Tibial nerve (tissue), 4 donors: ENCODE measurements at regions not wholly inside any gene's neighbourhood (a gene's known extent, or its start where the extent isn't known, plus 50 kb on each side); places are given as distances from the start of the nearest gene placed in this dataset.

ENCODE experiments used
- DNase-seq, 2 donors: peaks; one replicate each; pipeline ENCODE4 v3.0.0-alpha.2; 2019; ENCODE audit warnings: low spot score in 2 of 2
- H3K27ac ChIP-seq, 4 donors: fragments of 200-600 bp; sonication (generic) in 3 of 4; one replicate each; pipeline ENCODE4 v1.5.1; 2017 to 2019; ENCODE audit warnings: mild to moderate bottlenecking in 1 of 4
- H3K27me3 ChIP-seq, 2 donors: fragments of 200-600 bp; sonication (generic) in 1 of 2; one replicate each; pipeline versions ENCODE4 v1.5.1 to v1.6.0; 2017 to 2019
- H3K36me3 ChIP-seq, 3 donors: fragments of 200-600 bp; sonication (generic); one replicate each; pipeline ENCODE4 v1.5.1; 2018 to 2019
- H3K4me1 ChIP-seq, 4 donors: fragments of 200-600 bp; sonication (generic) in 3 of 4; one replicate each; pipeline ENCODE4 v1.5.1; 2017 to 2019
- H3K4me3 ChIP-seq, 4 donors: fragments of 200-600 bp; sonication (generic) in 3 of 4; one replicate each; pipeline ENCODE4 v1.5.1; 2017 to 2019; ENCODE audit warnings: mild to moderate bottlenecking in 1 of 4, moderate library complexity in 1 of 4
- H3K9me3 ChIP-seq, 4 donors: fragments of 200-600 bp; sonication (generic) in 3 of 4; one replicate each; pipeline ENCODE4 v1.5.1; 2017 to 2019
- CTCF ChIP-seq, 5 experiments: fragments of 200-600 bp in 3 of 5; fragments of 450-650 bp in 2 of 5; sonication (generic) in 3 of 5; IDR thresholded peaks; one replicate each; pipeline ENCODE4 v1.5.1; 2016 to 2019; ENCODE audit warnings: antibody characterized with exemption in 5 of 5, mild to moderate bottlenecking in 3 of 5, moderate library complexity in 2 of 5
- EP300 ChIP-seq, 2 donors: sonication (generic); formaldehyde crosslinking; IDR thresholded peaks; one replicate each; pipeline ENCODE4 v1.6.1; 2017; ENCODE audit warnings: antibody characterized with exemption in 2 of 2, mild to moderate bottlenecking in 1 of 2
- POLR2A ChIP-seq, 2 donors: fragments of 450-650 bp; IDR thresholded peaks; one replicate each; pipeline ENCODE4 v1.6.1; 2017; ENCODE audit warnings: antibody characterized with exemption in 2 of 2, mild to moderate bottlenecking in 2 of 2, moderate library complexity in 2 of 2
- WGBS, 2 donors: methylation state at CpG; one replicate each; pipeline ENCODE4 v1.1.5; 2018; 5-methylcytosine and 5-hydroxymethylcytosine counted together

GRCh38 chr15:55110446-55110845, 86.3 kb downstream of the RSL24D1 start:
- no peak overlapping the region for H3K4me3 ChIP-seq
- H3K27ac ChIP-seq, result no peak overlapping the region
- H3K36me3 ChIP-seq, result no peaks in the 10 kb centered on the region
- no peaks in the 10 kb centered on the region for H3K27me3 ChIP-seq
- WGBS, 2 donors, result 26 to 31% methylated on average over 3 of the region's 3 CpGs
- no peaks in the 10 kb centered on the region for H3K9me3 ChIP-seq
- no peak for DNase-seq
- H3K4me1 ChIP-seq, result no peaks in the 10 kb centered on the region
- TF ChIP-seq POLR2A (IDR thresholded peaks at IDR 0.05), result no peak
- no peak for TF ChIP-seq EP300 (IDR thresholded peaks at IDR 0.05)
- TF ChIP-seq CTCF (IDR thresholded peaks at IDR 0.05), result no peak

- Histone ChIP-seq H3K9me3 (no peaks in the 10 kb centered on the region), H3K36me3 (no peaks in the 10 kb centered on the region), H3K27ac (no peak overlapping the region), H3K4me3 (no peak overlapping the region), H3K4me1 (no peaks in the 10 kb centered on the region), H3K27me3 (no peaks in the 10 kb centered on the region)
- WGBS, 2 donors, result 18 to 20% methylated on average over 9 of the region's 9 CpGs
- DNase-seq, result peak; percentile 34 to 51
- no peak for TF ChIP-seq EP300 (IDR thresholded peaks at IDR 0.05)
- peak; percentile 13 to 61 (median 39) for TF ChIP-seq CTCF (IDR thresholded peaks at IDR 0.05)
Observed at GRCh38 chr15:55108858-55109518, 87.8 kb downstream of the RSL24D1 start.

- Histone ChIP-seq H3K4me3 (no peak overlapping the region), H3K9me3 (no peaks in the 10 kb centered on the region), H3K27ac (no peak overlapping the region), H3K27me3 (no peaks in the 10 kb centered on the region), H3K36me3 (no peaks in the 10 kb centered on the region), H3K4me1 (no peaks in the 10 kb centered on the region)
- DNase-seq, result no peak
- TF ChIP-seq EP300 (IDR thresholded peaks at IDR 0.05), result no peak
- 55 to 59% methylated on average over 5 of the region's 5 CpGs for WGBS, 2 donors
Observed at GRCh38 chr15:55108448-55108847, 88.3 kb downstream of the RSL24D1 start.

DNA sequence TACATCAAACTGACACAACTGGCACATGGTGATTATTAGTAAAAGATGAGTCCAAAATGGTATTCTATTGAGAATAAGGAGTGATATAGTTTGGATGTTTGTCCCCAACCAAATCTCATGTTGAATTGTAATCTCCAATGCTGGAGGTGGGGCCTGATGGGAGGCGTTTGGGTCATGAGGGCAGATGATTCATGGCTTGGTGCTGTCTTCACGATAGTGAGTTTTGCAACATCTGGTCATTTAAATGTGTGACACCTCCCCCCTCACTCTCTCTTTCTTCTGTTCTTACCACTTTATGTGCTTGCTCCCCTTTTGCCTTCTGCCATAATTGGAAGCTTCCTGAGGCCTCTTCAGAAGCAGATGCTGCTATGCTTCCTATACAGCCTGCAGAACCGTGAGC, 90.6 kb downstream of the RSL24D1 start:
- H3K27ac ChIP-seq, result no peak overlapping the region
- 84 to 90% methylated on average over 3 of the region's 3 CpGs for WGBS, 2 donors
- H3K36me3 ChIP-seq, result no peaks in the 10 kb centered on the region
- no peaks in the 10 kb centered on the region for H3K9me3 ChIP-seq
- H3K4me1 ChIP-seq, result no peaks in the 10 kb centered on the region
- TF ChIP-seq EP300 (IDR thresholded peaks at IDR 0.05), result no peak
- no peak for TF ChIP-seq POLR2A (IDR thresholded peaks at IDR 0.05)
- no peak for TF ChIP-seq CTCF (IDR thresholded peaks at IDR 0.05)
- no peak for DNase-seq
- H3K27me3 ChIP-seq, result no peaks in the 10 kb centered on the region
- no peak overlapping the region for H3K4me3 ChIP-seq

DNA sequence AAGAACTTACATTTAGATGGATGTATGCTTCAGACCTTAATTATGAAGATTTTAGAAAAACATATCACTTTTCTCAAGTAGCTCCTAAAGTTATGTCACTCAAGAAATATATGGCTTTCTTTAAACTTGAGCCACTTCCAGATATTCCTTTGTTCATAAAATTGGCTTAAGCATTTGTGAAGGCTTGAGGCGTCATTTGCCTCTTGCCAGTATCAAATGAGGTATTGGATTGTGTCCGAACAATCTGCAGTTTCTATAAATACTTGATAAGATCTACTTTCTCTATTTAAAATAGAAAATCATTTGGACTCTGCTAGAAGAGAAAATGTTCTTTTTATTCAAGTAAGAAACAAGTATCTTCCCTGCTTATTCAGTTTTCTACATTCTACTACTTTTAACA, 102.6 kb downstream of the RSL24D1 start:
- Histone ChIP-seq H3K4me1 (no peaks in the 10 kb centered on the region), H3K36me3 (no peaks in the 10 kb centered on the region), H3K27me3 (no peaks in the 10 kb centered on the region), H3K9me3 (no peaks in the 10 kb centered on the region), H3K27ac (no peak overlapping the region), H3K4me3 (no peak overlapping the region)
- 71 to 75% methylated on average over 2 of the region's 2 CpGs for WGBS, 2 donors
- no peak for DNase-seq
- TF ChIP-seq POLR2A (IDR thresholded peaks at IDR 0.05) (no peak), CTCF (IDR thresholded peaks at IDR 0.05) (no peak), EP300 (IDR thresholded peaks at IDR 0.05) (no peak)

GRCh38 chr15:55088207-55088606, 108.5 kb downstream of the RSL24D1 start:
- DNase-seq, result no peak
- no peaks in the 10 kb centered on the region for H3K36me3 ChIP-seq
- H3K27me3 ChIP-seq, result no peaks in the 10 kb centered on the region
- no peaks in the 10 kb centered on the region for H3K9me3 ChIP-seq
- H3K4me3 ChIP-seq, result no peak overlapping the region
- no peak overlapping the region for H3K27ac ChIP-seq
- TF ChIP-seq EP300 (IDR thresholded peaks at IDR 0.05) (no peak), POLR2A (IDR thresholded peaks at IDR 0.05) (no peak), CTCF (IDR thresholded peaks at IDR 0.05) (no peak)
- H3K4me1 ChIP-seq, result no peaks in the 10 kb centered on the region
